WI38 (cell line): ENCODE measurements at regions not wholly inside any gene's neighbourhood (a gene's known extent, or its start where the extent isn't known, plus 50 kb on each side); places are given as distances from the start of the nearest gene placed in this dataset.

Source experiments
- H3K4me3 ChIP-seq: 2 replicates; pipeline ENCODE4 v1.5.1; 2011; ENCODE audit warnings: low read depth, mild to moderate bottlenecking, control low read depth, low read length
- TF ChIP-seq, protein P1 (sequence below): IDR thresholded peaks from 2 replicates; pipeline ENCODE4 v1.5.1; 2012; ENCODE audit warnings: low read depth, mild to moderate bottlenecking, control low read depth, low read length

- no peak overlapping the region for H3K4me3 ChIP-seq
- TF ChIP-seq, protein P1, sequence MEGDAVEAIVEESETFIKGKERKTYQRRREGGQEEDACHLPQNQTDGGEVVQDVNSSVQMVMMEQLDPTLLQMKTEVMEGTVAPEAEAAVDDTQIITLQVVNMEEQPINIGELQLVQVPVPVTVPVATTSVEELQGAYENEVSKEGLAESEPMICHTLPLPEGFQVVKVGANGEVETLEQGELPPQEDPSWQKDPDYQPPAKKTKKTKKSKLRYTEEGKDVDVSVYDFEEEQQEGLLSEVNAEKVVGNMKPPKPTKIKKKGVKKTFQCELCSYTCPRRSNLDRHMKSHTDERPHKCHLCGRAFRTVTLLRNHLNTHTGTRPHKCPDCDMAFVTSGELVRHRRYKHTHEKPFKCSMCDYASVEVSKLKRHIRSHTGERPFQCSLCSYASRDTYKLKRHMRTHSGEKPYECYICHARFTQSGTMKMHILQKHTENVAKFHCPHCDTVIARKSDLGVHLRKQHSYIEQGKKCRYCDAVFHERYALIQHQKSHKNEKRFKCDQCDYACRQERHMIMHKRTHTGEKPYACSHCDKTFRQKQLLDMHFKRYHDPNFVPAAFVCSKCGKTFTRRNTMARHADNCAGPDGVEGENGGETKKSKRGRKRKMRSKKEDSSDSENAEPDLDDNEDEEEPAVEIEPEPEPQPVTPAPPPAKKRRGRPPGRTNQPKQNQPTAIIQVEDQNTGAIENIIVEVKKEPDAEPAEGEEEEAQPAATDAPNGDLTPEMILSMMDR, result no peak
Measured at GRCh38 chr3:126261037-126261436, 80.7 kb upstream of the ALDH1L1 start.

DNA sequence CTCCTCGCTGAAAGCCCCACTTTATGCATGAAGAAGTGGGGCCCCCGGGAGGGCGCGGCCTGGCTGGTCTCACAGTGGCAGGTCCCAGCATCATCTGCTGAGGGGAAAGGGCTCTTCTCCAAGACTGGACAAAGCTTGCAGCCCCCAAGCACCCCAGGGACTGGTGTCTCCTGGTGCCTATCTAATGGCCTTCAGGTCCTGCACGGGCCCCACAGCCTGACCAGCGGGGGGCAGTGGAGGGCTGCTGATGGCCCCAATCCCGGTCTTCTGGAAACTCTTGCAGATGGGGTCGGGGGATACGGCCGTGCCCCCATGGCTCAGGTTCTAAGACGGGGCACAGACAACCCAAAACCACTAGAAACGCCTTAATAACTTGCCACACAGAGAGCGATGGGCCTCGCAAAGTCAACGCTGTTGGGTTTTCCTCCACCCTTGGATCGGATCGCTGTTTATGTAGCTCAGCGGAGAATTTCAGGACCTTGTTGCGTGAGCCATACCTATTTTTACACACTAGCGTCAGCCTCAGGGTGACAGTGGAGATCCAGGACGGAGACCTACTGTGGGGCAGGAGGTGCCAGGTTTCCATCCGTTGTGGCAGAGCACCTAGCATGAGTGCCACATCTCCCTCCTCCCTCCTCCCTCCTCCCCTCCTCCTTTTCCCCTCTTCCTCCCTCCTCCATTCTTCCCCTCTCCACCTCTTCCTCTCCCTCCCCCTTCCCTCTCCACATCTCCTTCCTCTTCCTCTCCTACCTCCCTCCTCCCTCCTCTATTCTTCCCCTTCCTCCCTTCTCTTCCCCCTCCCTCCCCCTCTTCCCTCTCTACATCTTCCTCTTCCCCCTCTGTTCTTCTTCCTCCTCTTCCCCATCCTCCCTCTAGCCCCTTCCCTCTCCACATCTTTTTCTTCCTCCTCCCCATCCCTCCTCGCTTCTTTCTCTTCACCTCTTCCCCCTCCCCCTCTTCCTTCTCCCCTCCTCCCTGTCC lies 79.3 kb upstream of the ALDH1L1 start:
- TF ChIP-seq, protein P1, result peak; percentile 75
- no peak overlapping the region for H3K4me3 ChIP-seq

DNA sequence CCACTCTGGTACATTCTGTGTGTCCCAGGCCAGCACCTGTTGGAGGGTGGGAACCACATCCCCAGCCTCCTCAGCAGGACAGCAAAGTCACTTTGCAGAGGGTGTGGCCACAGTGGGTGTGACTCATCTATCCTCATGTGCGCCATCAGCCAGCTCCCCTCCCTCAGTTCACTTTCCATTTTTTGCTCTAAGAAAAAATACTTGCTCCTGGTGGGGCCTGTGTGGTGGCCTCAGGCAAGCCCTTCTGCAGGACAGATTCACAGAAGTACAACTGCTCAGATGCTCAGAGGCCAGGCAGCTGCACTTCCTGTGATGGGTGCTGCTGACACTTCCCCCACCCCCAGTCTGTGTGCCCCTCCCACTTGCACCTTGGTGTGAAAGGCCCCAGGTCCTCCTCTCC lies 78.3 kb upstream of the ALDH1L1 start:
- H3K4me3 ChIP-seq, result no peak overlapping the region
- TF ChIP-seq, protein P1, result no peak

DNA sequence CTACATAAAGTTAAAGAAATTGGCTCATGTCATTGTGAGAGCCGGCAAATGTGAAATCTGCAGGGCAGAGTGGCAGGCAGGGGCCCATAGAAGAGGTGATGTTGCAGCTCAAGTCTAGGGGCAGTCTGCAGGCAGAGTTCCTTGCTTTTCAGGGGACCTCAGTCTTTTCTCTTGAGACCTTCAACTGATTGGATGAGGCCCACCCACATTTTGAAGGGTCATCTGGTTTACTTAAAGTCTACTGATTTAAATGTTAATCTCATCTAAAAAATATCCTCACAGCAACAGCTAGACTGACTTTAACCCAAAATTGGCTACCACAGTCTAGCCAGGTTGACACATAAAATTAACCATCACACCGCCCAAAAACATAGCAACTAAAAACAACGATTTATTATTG lies 77.6 kb upstream of the ALDH1L1 start:
- TF ChIP-seq, protein P1, result no peak
- H3K4me3 ChIP-seq, result no peak overlapping the region

GRCh38 chr3:126257174-126257573 lies 76.8 kb upstream of the ALDH1L1 start:
- TF ChIP-seq, protein P1, result no peak
- no peak overlapping the region for H3K4me3 ChIP-seq

- no peak overlapping the region for H3K4me3 ChIP-seq
- TF ChIP-seq, protein P1, result no peak
Measured at GRCh38 chr3:126256251-126256650, 75.9 kb upstream of the ALDH1L1 start.

GRCh38 chr3:126253072-126253471 lies 72.7 kb upstream of the ALDH1L1 start:
- TF ChIP-seq, protein P1, result no peak

More at GRCh38 chr3:126253072-126253471, 72.7 kb upstream of the ALDH1L1 start:
- H3K4me3 ChIP-seq, result no peak overlapping the region
